ENCODE measurements at regions not wholly inside any gene's neighbourhood (a gene's known extent, or its start where the extent isn't known, plus 50 kb on each side); places are given as distances from the start of the nearest gene placed in this dataset.

DNA sequence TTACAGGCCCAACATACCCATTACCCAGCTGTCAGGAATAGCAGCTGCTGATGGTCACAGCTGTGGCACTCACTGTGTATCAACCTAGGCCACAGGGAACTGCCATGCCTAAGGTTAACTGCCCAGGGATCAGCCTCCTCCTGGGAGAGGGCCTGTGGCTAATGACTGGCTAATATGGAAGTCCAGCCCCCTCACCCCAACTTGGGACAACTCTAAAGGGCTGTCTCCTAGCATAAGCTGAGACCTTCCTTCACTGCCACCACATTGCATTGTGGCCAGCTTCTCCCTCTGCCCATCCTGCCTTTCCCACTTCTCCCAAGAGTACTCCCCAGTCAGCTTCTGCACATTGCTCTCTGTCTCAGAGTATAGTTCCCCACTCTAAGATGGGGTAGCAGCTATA lies 316.5 kb downstream of the SMAD2 start:
- TF ChIP-seq EZH2 (optimal IDR thresholded peaks at IDR 0.05; ENCODE audit: low read depth, low read length) (no peak), CTCF (IDR thresholded peaks at IDR 0.05; ENCODE audit: low read length) (no peak), EZH2phosphoT487 (IDR thresholded peaks at IDR 0.05; ENCODE audit: low read length) (no peak)
- no peak overlapping the region for H3K4me2 ChIP-seq (ENCODE audit: low read depth, low read length)
- no peak overlapping the region for H2AFZ ChIP-seq (ENCODE audit: low read length)
- no peaks in the 10 kb centered on the region for H3F3A ChIP-seq (ENCODE audit: insufficient read depth, low read length)
- no peaks in the 10 kb centered on the region for H3K9me3 ChIP-seq (replicated peaks; ENCODE audit: insufficient read depth, low read length)
- no peak overlapping the region for H3K27ac ChIP-seq (ENCODE audit: low read length)
- H3K36me3 ChIP-seq (replicated peaks; ENCODE audit: insufficient read depth, low read length): no peaks in the 10 kb centered on the region
- DNase-seq: no peak
- no peak overlapping the region for H3K9ac ChIP-seq (ENCODE audit: low read length)
- H3K27me3 ChIP-seq (replicated peaks; ENCODE audit: insufficient read depth, low read length): no peaks in the 10 kb centered on the region
- H3K79me2 ChIP-seq (ENCODE audit: low read length): no peaks in the 10 kb centered on the region
- H3K9me2 ChIP-seq (replicated peaks; ENCODE audit: insufficient read depth, low read length): no peaks in the 10 kb centered on the region
- H3K4me1 ChIP-seq (ENCODE audit: low read length): no peaks in the 10 kb centered on the region
- H4K20me1 ChIP-seq (ENCODE audit: insufficient read depth, low read length): no peaks in the 10 kb centered on the region
- H3K4me3 ChIP-seq (ENCODE audit: low read length): no peak overlapping the region

GRCh38 chr18:47611649-47612048 lies 318.8 kb downstream of the SMAD2 start:
- no peak for DNase-seq
- H3K36me3 ChIP-seq (replicated peaks; ENCODE audit: insufficient read depth, low read length): no peaks in the 10 kb centered on the region
- no peaks in the 10 kb centered on the region for H3K79me2 ChIP-seq (ENCODE audit: low read length)
- H3K9me2 ChIP-seq (replicated peaks; ENCODE audit: insufficient read depth, low read length): no peaks in the 10 kb centered on the region
- no peaks in the 10 kb centered on the region for H3K9me3 ChIP-seq (replicated peaks; ENCODE audit: insufficient read depth, low read length)
- TF ChIP-seq EZH2 (optimal IDR thresholded peaks at IDR 0.05; ENCODE audit: low read depth, low read length): no peak
- TF ChIP-seq CTCF (IDR thresholded peaks at IDR 0.05; ENCODE audit: low read length): no peak
- no peak for TF ChIP-seq EZH2phosphoT487 (IDR thresholded peaks at IDR 0.05; ENCODE audit: low read length)
- no peaks in the 10 kb centered on the region for H3F3A ChIP-seq (ENCODE audit: insufficient read depth, low read length)
- no peak overlapping the region for H3K4me2 ChIP-seq (ENCODE audit: low read depth, low read length)
- no peaks in the 10 kb centered on the region for H3K27me3 ChIP-seq (replicated peaks; ENCODE audit: insufficient read depth, low read length)
- H2AFZ ChIP-seq (ENCODE audit: low read length): no peak overlapping the region
- no peak overlapping the region for H3K4me3 ChIP-seq (ENCODE audit: low read length)
- no peak overlapping the region for H3K9ac ChIP-seq (ENCODE audit: low read length)
- H4K20me1 ChIP-seq (ENCODE audit: insufficient read depth, low read length): no peaks in the 10 kb centered on the region
- H3K4me1 ChIP-seq (ENCODE audit: low read length): no peaks in the 10 kb centered on the region
- H3K27ac ChIP-seq (ENCODE audit: low read length): no peak overlapping the region

GRCh38 chr18:47606526-47606925 lies 323.9 kb downstream of the SMAD2 start:
- Histone ChIP-seq H3K4me3 (ENCODE audit: low read length) (no peak overlapping the region), H2AFZ (ENCODE audit: low read length) (no peak overlapping the region), H3K4me1 (ENCODE audit: low read length) (no peaks in the 10 kb centered on the region), H3K9me3 (replicated peaks; ENCODE audit: insufficient read depth, low read length) (no peaks in the 10 kb centered on the region), H3K4me2 (ENCODE audit: low read depth, low read length) (no peak overlapping the region), H3K36me3 (replicated peaks; ENCODE audit: insufficient read depth, low read length) (no peaks in the 10 kb centered on the region), H3K9me2 (replicated peaks; ENCODE audit: insufficient read depth, low read length) (no peaks in the 10 kb centered on the region), H3F3A (ENCODE audit: insufficient read depth, low read length) (no peaks in the 10 kb centered on the region), H3K9ac (ENCODE audit: low read length) (no peak overlapping the region), H3K27ac (ENCODE audit: low read length) (no peak overlapping the region), H3K27me3 (replicated peaks; ENCODE audit: insufficient read depth, low read length) (no peaks in the 10 kb centered on the region), H3K79me2 (ENCODE audit: low read length) (no peaks in the 10 kb centered on the region), H4K20me1 (ENCODE audit: insufficient read depth, low read length) (no peaks in the 10 kb centered on the region)
- no peak for DNase-seq
- no peak for TF ChIP-seq EZH2 (optimal IDR thresholded peaks at IDR 0.05; ENCODE audit: low read depth, low read length)
- TF ChIP-seq CTCF (IDR thresholded peaks at IDR 0.05; ENCODE audit: low read length): no peak
- TF ChIP-seq EZH2phosphoT487 (IDR thresholded peaks at IDR 0.05; ENCODE audit: low read length): no peak

Data from MM.1S (cell line).